Uterus (tissue), 3 donors: ENCODE measurements at regions not wholly inside any gene's neighbourhood (a gene's known extent, or its start where the extent isn't known, plus 50 kb on each side); places are given as distances from the start of the nearest gene placed in this dataset.

Experiments
- DNase-seq, 2 donors: peaks; one replicate each; pipeline ENCODE4 v3.0.0-alpha.2; 2019 to 2020
- H3K27ac ChIP-seq, 2 donors: fragments of 200-600 bp; sonication (generic); 1 replicate in 1 of 2; 2 replicates in 1 of 2; pipeline ENCODE4 v1.5.1; 2016 to 2018
- H3K27me3 ChIP-seq, 2 donors: fragments of 200-600 bp; sonication (generic); one replicate each; pipeline ENCODE4 v1.5.1; 2018 to 2019; ENCODE audit warnings: control low read depth in 1 of 2
- H3K36me3 ChIP-seq, 2 donors: fragments of 200-600 bp; sonication (generic); one replicate each; pipeline ENCODE4 v1.5.1; 2019; ENCODE audit warnings: control low read depth in 1 of 2
- H3K4me1 ChIP-seq, 2 donors: fragments of 200-600 bp; sonication (generic); one replicate each; pipeline ENCODE4 v1.5.1; 2018 to 2019; ENCODE audit warnings: control low read depth in 1 of 2
- H3K4me3 ChIP-seq, 2 donors: fragments of 200-600 bp; sonication (generic); 1 replicate in 1 of 2; 2 replicates in 1 of 2; pipeline ENCODE4 v1.5.1; 2018 to 2019; ENCODE audit warnings: mild to moderate bottlenecking in 1 of 2
- H3K9me3 ChIP-seq, 2 donors: fragments of 200-600 bp; sonication (generic); one replicate each; pipeline ENCODE4 v1.5.1; 2019; ENCODE audit warnings: control low read depth in 1 of 2
- CTCF ChIP-seq, 4 experiments: fragments of 200-600 bp in 2 of 4; fragments of 450-650 bp in 2 of 4; sonication (generic) in 2 of 4; IDR thresholded peaks; one replicate each; pipeline ENCODE4 v1.5.1; 2016 to 2019; ENCODE audit warnings: antibody characterized with exemption in 4 of 4, mild to moderate bottlenecking in 2 of 4, moderate library complexity in 1 of 4
- POLR2A ChIP-seq, 2 donors: fragments of 450-650 bp; IDR thresholded peaks; one replicate each; pipeline ENCODE4 v1.6.1; 2016; ENCODE audit warnings: antibody characterized with exemption in 2 of 2, mild to moderate bottlenecking in 1 of 2, moderate library complexity in 1 of 2
- intact Hi-C: fragments of 100-400 bp; cut with DNase I; formaldehyde crosslinking; loops from one replicate; pipeline ENCODE4 v1.15.1; 2023; ENCODE audit warnings: low total_unique reads
- donor health status: DM: yes; HTN: yes; CAD: no.

- H3K27me3 ChIP-seq = no peaks in the 10 kb centered on the region
- no peak for TF ChIP-seq POLR2A (IDR thresholded peaks at IDR 0.05)
- TF ChIP-seq CTCF (IDR thresholded peaks at IDR 0.05) = no peak
- no peaks in the 10 kb centered on the region for H3K36me3 ChIP-seq
- no peaks in the 10 kb centered on the region for H3K9me3 ChIP-seq
- intact Hi-C loops = no loop called here
- no peaks in the 10 kb centered on the region for H3K4me1 ChIP-seq
- H3K27ac ChIP-seq = no peak overlapping the region
- no peak overlapping the region for H3K4me3 ChIP-seq
- DNase-seq = no peak
Measured at GRCh38 chr18:76131738-76132137, 363.3 kb downstream of the ZNF516 start.

- TF ChIP-seq POLR2A (IDR thresholded peaks at IDR 0.05) = no peak
- no peak for TF ChIP-seq CTCF (IDR thresholded peaks at IDR 0.05)
- Histone ChIP-seq H3K27me3 (no peaks in the 10 kb centered on the region), H3K36me3 (no peaks in the 10 kb centered on the region), H3K9me3 (no peaks in the 10 kb centered on the region), H3K27ac (no peak overlapping the region), H3K4me3 (no peak overlapping the region), H3K4me1 (no peaks in the 10 kb centered on the region)
- intact Hi-C loops = no loop called here
- DNase-seq = no peak
Measured at GRCh38 chr18:76130845-76131244, 364.2 kb downstream of the ZNF516 start.

- Histone ChIP-seq H3K4me1 (no peaks in the 10 kb centered on the region), H3K27ac (no peak overlapping the region), H3K36me3 (no peaks in the 10 kb centered on the region), H3K4me3 (no peak overlapping the region), H3K27me3 (no peaks in the 10 kb centered on the region), H3K9me3 (no peaks in the 10 kb centered on the region)
- intact Hi-C loops = no loop called here
- TF ChIP-seq CTCF (IDR thresholded peaks at IDR 0.05) (no peak), POLR2A (IDR thresholded peaks at IDR 0.05) (no peak)
- no peak for DNase-seq
Measured at GRCh38 chr18:76126327-76126726, 368.7 kb downstream of the ZNF516 start.

- no peak for DNase-seq
- Histone ChIP-seq H3K4me1 (no peaks in the 10 kb centered on the region), H3K27ac (no peak overlapping the region), H3K4me3 (no peak overlapping the region), H3K9me3 (no peaks in the 10 kb centered on the region), H3K36me3 (no peaks in the 10 kb centered on the region), H3K27me3 (no peaks in the 10 kb centered on the region)
- intact Hi-C loops = no loop called here
- TF ChIP-seq POLR2A (IDR thresholded peaks at IDR 0.05) = no peak
- no peak for TF ChIP-seq CTCF (IDR thresholded peaks at IDR 0.05)
Measured at GRCh38 chr18:76121011-76121410, 374.0 kb downstream of the ZNF516 start.

GRCh38 chr18:76115580-76115979 lies 379.5 kb downstream of the ZNF516 start:
- no peaks in the 10 kb centered on the region for H3K4me1 ChIP-seq
- H3K27ac ChIP-seq = no peak overlapping the region
- H3K9me3 ChIP-seq = no peaks in the 10 kb centered on the region
- intact Hi-C loops = no loop called here
- no peak overlapping the region for H3K4me3 ChIP-seq
- H3K27me3 ChIP-seq = no peaks in the 10 kb centered on the region
- TF ChIP-seq CTCF (IDR thresholded peaks at IDR 0.05) (no peak), POLR2A (IDR thresholded peaks at IDR 0.05) (no peak)
- DNase-seq = no peak
- H3K36me3 ChIP-seq = no peaks in the 10 kb centered on the region
